ENCODE measurements at regions not wholly inside any gene's neighbourhood (a gene's known extent, or its start where the extent isn't known, plus 50 kb on each side); places are given as distances from the start of the nearest gene placed in this dataset.
"Not testable (repeated sequence)": the region's sequence is repeated elsewhere in the genome, so short reads cannot be mapped to it uniquely, and the experiment has no call there.

DNA sequence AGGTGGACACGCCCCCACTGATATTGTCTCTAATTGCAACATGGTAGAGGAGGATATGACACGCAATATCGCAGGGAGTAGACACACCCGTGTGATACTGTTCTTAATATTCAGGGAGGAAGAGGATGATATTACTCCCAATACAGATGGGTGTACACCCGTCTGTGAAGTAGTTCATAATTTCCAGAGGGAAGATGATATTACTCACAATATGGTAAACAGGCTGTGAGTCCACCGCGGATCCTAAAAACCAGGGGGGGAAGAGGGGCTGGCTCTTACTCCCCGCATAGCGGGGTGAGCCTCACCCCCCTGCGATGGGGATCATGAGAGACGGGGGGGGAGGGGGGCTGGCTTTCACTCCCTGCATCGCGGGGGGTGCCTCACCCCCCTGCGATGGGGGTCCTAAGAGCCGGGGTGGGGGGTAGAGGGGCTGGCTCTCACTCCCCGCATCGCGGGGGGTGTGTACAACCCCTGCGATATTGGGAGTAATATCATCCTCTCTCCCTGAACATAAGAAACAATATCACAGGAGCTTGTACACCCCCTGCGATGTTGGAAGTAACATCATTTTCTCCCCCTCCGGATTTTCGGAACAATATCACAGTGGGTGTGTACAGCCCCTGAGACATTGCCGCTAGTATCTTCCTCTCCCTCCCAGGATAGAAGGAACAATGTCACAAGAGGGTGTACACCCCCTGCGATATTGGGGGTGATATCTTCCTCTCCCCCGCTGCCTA is 52.2 kb upstream of the FRG2C start:
- not testable (repeated sequence) for H3K9me3 ChIP-seq (replicated peaks; ENCODE audit: control insufficient read depth, low read depth, low read length); H3K27ac ChIP-seq (ENCODE audit: low read length); H3K4me1 ChIP-seq (ENCODE audit: control insufficient read depth, insufficient read depth, low read length); H3K36me3 ChIP-seq (ENCODE audit: control insufficient read depth, insufficient read depth, low read length); H3K4me3 ChIP-seq (ENCODE audit: low read length); DNase-seq; H3K27me3 ChIP-seq (ENCODE audit: control insufficient read depth, insufficient read depth, low read length)
- WGBS (ENCODE audit: insufficient coverage): 80% methylated on average over 1 of the region's 25 CpGs
